ENCODE measurements at regions not wholly inside any gene's neighbourhood (a gene's known extent, or its start where the extent isn't known, plus 50 kb on each side); places are given as distances from the start of the nearest gene placed in this dataset.

GRCh38 chr12:110995016-110995415 is 74.6 kb upstream of the MYL2 start:
- Histone ChIP-seq H3K4me3 (ENCODE audit: low read depth, low read length) (no peak overlapping the region), H3K36me3 (ENCODE audit: control insufficient read depth in 2 of 2, insufficient read depth in 1 of 2, low read length in 2 of 2) (no peaks in the 10 kb centered on the region), H3K9me3 (ENCODE audit: control insufficient read depth, insufficient read depth, low read depth, low read length) (no peaks in the 10 kb centered on the region; the same call in 1 of the 2 replicates), H3K4me1 (ENCODE audit: control insufficient read depth, insufficient read depth, low read length) (no peaks in the 10 kb centered on the region), H3K27ac (ENCODE audit: extremely low read depth, low read depth, low read length) (no peak overlapping the region)
- TF ChIP-seq REPIN1 (tag by site-specific recombination; IDR thresholded peaks at IDR 0.05; ENCODE audit: low read depth): no peak
- no peak for TF ChIP-seq ZNF785 (tag by site-specific recombination; IDR thresholded peaks at IDR 0.05)
- no peak for TF ChIP-seq ZNF610 (tag by site-specific recombination; IDR thresholded peaks at IDR 0.05; ENCODE audit: borderline replicate concordance)
- no peak for TF ChIP-seq ZXDB (tag by site-specific recombination; IDR thresholded peaks at IDR 0.05)
- TF ChIP-seq, protein P1, sequence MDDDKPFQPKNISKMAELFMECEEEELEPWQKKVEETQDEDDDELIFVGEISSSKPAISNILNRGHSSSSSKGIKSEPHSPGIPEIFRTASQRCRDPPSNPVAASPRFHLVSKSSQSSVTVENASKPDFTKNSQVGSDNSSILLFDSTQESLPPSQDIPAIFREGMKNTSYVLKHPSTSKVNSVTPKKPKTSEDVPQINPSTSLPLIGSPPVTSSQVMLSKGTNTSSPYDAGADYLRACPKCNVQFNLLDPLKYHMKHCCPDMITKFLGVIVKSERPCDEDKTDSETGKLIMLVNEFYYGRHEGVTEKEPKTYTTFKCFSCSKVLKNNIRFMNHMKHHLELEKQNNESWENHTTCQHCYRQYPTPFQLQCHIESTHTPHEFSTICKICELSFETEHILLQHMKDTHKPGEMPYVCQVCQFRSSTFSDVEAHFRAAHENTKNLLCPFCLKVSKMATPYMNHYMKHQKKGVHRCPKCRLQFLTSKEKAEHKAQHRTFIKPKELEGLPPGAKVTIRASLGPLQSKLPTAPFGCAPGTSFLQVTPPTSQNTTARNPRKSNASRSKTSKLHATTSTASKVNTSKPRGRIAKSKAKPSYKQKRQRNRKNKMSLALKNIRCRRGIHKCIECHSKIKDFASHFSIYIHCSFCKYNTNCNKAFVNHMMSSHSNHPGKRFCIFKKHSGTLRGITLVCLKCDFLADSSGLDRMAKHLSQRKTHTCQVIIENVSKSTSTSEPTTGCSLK (tag by site-specific recombination; IDR thresholded peaks at IDR 0.05): no peak
- TF ChIP-seq, protein P2, sequence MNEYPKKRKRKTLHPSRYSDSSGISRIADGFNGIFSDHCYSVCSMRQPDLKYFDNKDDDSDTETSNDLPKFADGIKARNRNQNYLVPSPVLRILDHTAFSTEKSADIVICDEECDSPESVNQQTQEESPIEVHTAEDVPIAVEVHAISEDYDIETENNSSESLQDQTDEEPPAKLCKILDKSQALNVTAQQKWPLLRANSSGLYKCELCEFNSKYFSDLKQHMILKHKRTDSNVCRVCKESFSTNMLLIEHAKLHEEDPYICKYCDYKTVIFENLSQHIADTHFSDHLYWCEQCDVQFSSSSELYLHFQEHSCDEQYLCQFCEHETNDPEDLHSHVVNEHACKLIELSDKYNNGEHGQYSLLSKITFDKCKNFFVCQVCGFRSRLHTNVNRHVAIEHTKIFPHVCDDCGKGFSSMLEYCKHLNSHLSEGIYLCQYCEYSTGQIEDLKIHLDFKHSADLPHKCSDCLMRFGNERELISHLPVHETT (tag by site-specific recombination; IDR thresholded peaks at IDR 0.05): no peak
- no peak for TF ChIP-seq KLF8 (tag by site-specific recombination; IDR thresholded peaks at IDR 0.05)
- no peak for TF ChIP-seq BCL11A (tag by site-specific recombination; IDR thresholded peaks at IDR 0.05; ENCODE audit: low read depth)
- TF ChIP-seq TCF7L2 (IDR thresholded peaks at IDR 0.05; ENCODE audit: borderline replicate concordance, low read depth, low read length): no peak
- TF ChIP-seq ZNF214 (tag by site-specific recombination; IDR thresholded peaks at IDR 0.05; ENCODE audit: borderline replicate concordance): no peak
- TF ChIP-seq ZNF311 (tag by site-specific recombination; IDR thresholded peaks at IDR 0.05; ENCODE audit: borderline replicate concordance): no peak
- TF ChIP-seq ZBTB21 (tag by site-specific recombination; IDR thresholded peaks at IDR 0.05): no peak
- TF ChIP-seq ZNF24 (tag by site-specific recombination; IDR thresholded peaks at IDR 0.05): no peak
- TF ChIP-seq ZNF248 (tag by site-specific recombination; IDR thresholded peaks at IDR 0.05): no peak
- TF ChIP-seq YY1 (tag by site-specific recombination; IDR thresholded peaks at IDR 0.05): no peak
- no peak for TF ChIP-seq ZNF354C (tag by site-specific recombination; IDR thresholded peaks at IDR 0.05; ENCODE audit: borderline replicate concordance, low read depth)
- POLR2A ChIA-PET: no interaction called here
- CTCF ChIA-PET: interaction anchor here (0.6 kb wide), 1 partner anchor 42 kb away, joined by 3 read pairs; no protein-coding TSS in a partner anchor

DNA sequence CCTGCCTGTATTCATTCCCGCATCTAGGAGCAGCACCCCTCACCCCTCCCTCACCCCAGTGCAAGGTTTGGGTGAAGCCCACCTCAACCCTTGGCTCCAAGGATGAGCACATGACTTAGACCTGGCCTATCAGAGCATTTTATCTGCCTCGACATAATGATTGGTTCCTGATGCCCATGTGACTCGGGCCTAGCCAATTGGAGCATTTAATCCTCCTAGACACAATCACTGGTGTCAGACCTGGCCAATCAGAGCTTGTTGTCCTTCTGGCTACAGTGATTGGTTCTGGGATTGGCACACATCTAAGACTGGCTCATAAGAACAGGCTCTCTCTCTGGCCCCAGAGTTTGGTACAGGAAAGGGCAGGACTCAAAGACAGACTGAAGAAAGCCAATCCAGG is 73.1 kb upstream of the MYL2 start:
- Histone ChIP-seq H3K27ac (ENCODE audit: extremely low read depth, low read depth, low read length) (no peak overlapping the region), H3K4me3 (ENCODE audit: low read depth, low read length) (no peak overlapping the region), H3K4me1 (ENCODE audit: control insufficient read depth, insufficient read depth, low read length) (no peaks in the 10 kb centered on the region), H3K9me3 (ENCODE audit: control insufficient read depth, insufficient read depth, low read depth, low read length) (no peaks in the 10 kb centered on the region; the same call in 1 of the 2 replicates), H3K36me3 (ENCODE audit: control insufficient read depth in 2 of 2, insufficient read depth in 1 of 2, low read length in 2 of 2) (no peaks in the 10 kb centered on the region)
- CTCF ChIA-PET: interaction anchor here (1.1 kb wide), 1 partner anchor 57 kb away, joined by 3 read pairs; no protein-coding TSS in a partner anchor
- TF ChIP-seq ZNF664 (tag by site-specific recombination; IDR thresholded peaks at IDR 0.05): no peak
- POLR2A ChIA-PET: no interaction called here

GRCh38 chr12:110992909-110993308 is 72.5 kb upstream of the MYL2 start:
- Histone ChIP-seq H3K9me3 (ENCODE audit: control insufficient read depth, insufficient read depth, low read depth, low read length) (no peaks in the 10 kb centered on the region; the same call in 1 of the 2 replicates), H3K4me1 (ENCODE audit: control insufficient read depth, insufficient read depth, low read length) (no peaks in the 10 kb centered on the region), H3K27ac (ENCODE audit: extremely low read depth, low read depth, low read length) (no peak overlapping the region), H3K36me3 (ENCODE audit: control insufficient read depth in 2 of 2, insufficient read depth in 1 of 2, low read length in 2 of 2) (no peaks in the 10 kb centered on the region), H3K4me3 (ENCODE audit: low read depth, low read length) (no peak overlapping the region)
- TF ChIP-seq ZNF610 (tag by site-specific recombination; IDR thresholded peaks at IDR 0.05; ENCODE audit: borderline replicate concordance) (no peak), REPIN1 (tag by site-specific recombination; IDR thresholded peaks at IDR 0.05; ENCODE audit: low read depth) (no peak), ZFP37 (tag by site-specific recombination; IDR thresholded peaks at IDR 0.05) (no peak), ZBTB1 (tag by site-specific recombination; IDR thresholded peaks at IDR 0.05) (no peak), HOXD13 (CRISPR knock-in tag; IDR thresholded peaks at IDR 0.05; ENCODE audit: borderline replicate concordance) (no peak), ZNF114 (tag by site-specific recombination; IDR thresholded peaks at IDR 0.05) (no peak), ZNF558 (tag by site-specific recombination; IDR thresholded peaks at IDR 0.05) (no peak), HOXC10 (CRISPR knock-in tag; IDR thresholded peaks at IDR 0.05) (no peak), FEZF1 (tag by site-specific recombination; IDR thresholded peaks at IDR 0.05) (no peak), ZNF513 (tag by site-specific recombination; IDR thresholded peaks at IDR 0.05) (no peak), ZNF791 (tag by site-specific recombination; IDR thresholded peaks at IDR 0.05) (no peak)
- TF ChIP-seq, protein P3, sequence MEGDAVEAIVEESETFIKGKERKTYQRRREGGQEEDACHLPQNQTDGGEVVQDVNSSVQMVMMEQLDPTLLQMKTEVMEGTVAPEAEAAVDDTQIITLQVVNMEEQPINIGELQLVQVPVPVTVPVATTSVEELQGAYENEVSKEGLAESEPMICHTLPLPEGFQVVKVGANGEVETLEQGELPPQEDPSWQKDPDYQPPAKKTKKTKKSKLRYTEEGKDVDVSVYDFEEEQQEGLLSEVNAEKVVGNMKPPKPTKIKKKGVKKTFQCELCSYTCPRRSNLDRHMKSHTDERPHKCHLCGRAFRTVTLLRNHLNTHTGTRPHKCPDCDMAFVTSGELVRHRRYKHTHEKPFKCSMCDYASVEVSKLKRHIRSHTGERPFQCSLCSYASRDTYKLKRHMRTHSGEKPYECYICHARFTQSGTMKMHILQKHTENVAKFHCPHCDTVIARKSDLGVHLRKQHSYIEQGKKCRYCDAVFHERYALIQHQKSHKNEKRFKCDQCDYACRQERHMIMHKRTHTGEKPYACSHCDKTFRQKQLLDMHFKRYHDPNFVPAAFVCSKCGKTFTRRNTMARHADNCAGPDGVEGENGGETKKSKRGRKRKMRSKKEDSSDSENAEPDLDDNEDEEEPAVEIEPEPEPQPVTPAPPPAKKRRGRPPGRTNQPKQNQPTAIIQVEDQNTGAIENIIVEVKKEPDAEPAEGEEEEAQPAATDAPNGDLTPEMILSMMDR (tag by site-specific recombination; IDR thresholded peaks at IDR 0.05): no peak
- POLR2A ChIA-PET: no interaction called here
- CTCF ChIA-PET: no interaction called here

Measured in HEK293 (cell line).